SK-N-SH (cell line): ENCODE measurements at regions not wholly inside any gene's neighbourhood (a gene's known extent, or its start where the extent isn't known, plus 50 kb on each side); places are given as distances from the start of the nearest gene placed in this dataset.

Experiments used
- FOSL2 ChIP-seq: IDR thresholded peaks from 2 replicates; pipeline ENCODE4 v1.4.0; 2012; ENCODE audit warnings: low read depth, mild to moderate bottlenecking, moderate library complexity, borderline replicate concordance
- FOXM1 ChIP-seq: IDR thresholded peaks from 2 replicates; pipeline ENCODE4 v1.4.0; 2012; ENCODE audit warnings: low read depth, mild to moderate bottlenecking
- POLR2AphosphoS5 ChIP-seq: IDR thresholded peaks from 2 replicates; pipeline ENCODE4 v1.6.1; 2012; ENCODE audit warnings: low read depth, low read length

DNA sequence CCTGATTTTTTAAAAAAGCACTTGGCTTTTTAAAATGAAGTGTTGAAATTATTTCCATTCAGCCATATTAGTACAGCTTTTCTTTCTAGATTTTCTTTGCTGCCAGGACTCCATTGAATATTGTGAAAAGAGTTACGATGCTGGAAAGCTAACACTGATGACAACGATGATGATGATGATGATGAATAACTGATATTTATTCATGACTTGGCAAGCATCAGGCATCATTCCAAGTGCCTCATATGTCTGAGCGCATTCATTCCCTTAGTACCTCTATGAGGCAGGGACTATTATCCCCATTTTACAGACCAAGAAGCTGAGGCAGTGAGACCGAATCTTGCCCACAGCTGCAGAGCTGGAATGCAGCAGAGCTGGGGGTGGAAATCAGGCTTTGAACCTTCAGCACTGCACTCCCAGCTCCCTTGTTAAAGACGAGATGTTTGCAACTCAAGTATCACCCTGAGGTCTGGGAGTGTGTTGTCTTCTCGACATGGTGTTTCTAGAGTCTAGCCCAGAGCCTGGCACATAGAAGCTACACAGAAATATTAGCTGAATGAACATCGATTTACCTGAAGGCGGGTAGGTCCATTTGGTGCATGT, 85.5 kb upstream of the FRMD1 start:
- TF ChIP-seq FOSL2 (no peak), POLR2AphosphoS5 (no peak), FOXM1 (no peak)
